ENCODE measurements at regions not wholly inside any gene's neighbourhood (a gene's known extent, or its start where the extent isn't known, plus 50 kb on each side); places are given as distances from the start of the nearest gene placed in this dataset.

DNA sequence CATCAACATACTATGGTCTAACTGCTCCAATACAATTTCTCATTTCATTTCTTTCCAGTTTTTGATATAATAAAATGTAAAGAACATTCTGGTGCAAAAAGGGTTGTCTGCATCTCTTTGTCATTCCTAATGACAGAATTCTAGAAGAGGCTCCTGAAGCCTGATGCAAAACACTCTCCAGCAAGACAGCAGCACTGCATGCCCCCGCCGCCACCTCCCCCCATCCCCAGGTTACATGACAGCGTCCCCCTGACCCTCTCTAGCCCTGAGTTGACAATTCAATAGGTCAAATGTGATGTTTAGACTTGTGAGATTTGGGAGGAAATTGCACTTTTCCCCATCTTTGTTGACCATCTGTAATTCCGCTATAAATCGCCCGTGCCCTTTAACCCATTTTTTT lies 64.6 kb upstream of the C1orf21 start:
- TF ChIP-seq, protein P1, sequence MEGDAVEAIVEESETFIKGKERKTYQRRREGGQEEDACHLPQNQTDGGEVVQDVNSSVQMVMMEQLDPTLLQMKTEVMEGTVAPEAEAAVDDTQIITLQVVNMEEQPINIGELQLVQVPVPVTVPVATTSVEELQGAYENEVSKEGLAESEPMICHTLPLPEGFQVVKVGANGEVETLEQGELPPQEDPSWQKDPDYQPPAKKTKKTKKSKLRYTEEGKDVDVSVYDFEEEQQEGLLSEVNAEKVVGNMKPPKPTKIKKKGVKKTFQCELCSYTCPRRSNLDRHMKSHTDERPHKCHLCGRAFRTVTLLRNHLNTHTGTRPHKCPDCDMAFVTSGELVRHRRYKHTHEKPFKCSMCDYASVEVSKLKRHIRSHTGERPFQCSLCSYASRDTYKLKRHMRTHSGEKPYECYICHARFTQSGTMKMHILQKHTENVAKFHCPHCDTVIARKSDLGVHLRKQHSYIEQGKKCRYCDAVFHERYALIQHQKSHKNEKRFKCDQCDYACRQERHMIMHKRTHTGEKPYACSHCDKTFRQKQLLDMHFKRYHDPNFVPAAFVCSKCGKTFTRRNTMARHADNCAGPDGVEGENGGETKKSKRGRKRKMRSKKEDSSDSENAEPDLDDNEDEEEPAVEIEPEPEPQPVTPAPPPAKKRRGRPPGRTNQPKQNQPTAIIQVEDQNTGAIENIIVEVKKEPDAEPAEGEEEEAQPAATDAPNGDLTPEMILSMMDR (IDR thresholded peaks at IDR 0.05), result no peak
- TF ChIP-seq POLR2A (IDR thresholded peaks at IDR 0.05), result no peak
- TF ChIP-seq POLR2AphosphoS5 (IDR thresholded peaks at IDR 0.05), result no peak

Data from breast epithelium (tissue), 3 donors.